ENCODE measurements at regions not wholly inside any gene's neighbourhood (a gene's known extent, or its start where the extent isn't known, plus 50 kb on each side); places are given as distances from the start of the nearest gene placed in this dataset.

GRCh38 chr5:155126573-155126972, 113.0 kb downstream of the KIF4B start:
- TF ChIP-seq CTCF (conservative IDR thresholded peaks at IDR 0.05; ENCODE audit: low read length) = no peak
- TF ChIP-seq EZH2phosphoT487 (IDR thresholded peaks at IDR 0.05; ENCODE audit: borderline replicate concordance, low read depth, low read length) = no peak
